ENCODE measurements at regions not wholly inside any gene's neighbourhood (a gene's known extent, or its start where the extent isn't known, plus 50 kb on each side); places are given as distances from the start of the nearest gene placed in this dataset.

- no peak for TF ChIP-seq CTCF (IDR thresholded peaks at IDR 0.05)
- no peak for TF ChIP-seq POLR2A (IDR thresholded peaks at IDR 0.05)
Measured at GRCh38 chr7:18386607-18387006, 108.9 kb upstream of the HDAC9 start.
